Kidney (tissue), 13 donors: ENCODE measurements at regions not wholly inside any gene's neighbourhood (a gene's known extent, or its start where the extent isn't known, plus 50 kb on each side); places are given as distances from the start of the nearest gene placed in this dataset.
A peak's percentile ranks its signal among the peaks of the same experiment; 100 is the strongest.

Experiments
- DNase-seq, 5 donors: peaks; one replicate each; pipeline ENCODE4 v3.0.0-alpha.2; 2013 to 2020
- FAIRE-seq: peaks from 2 replicates; lab custom pipeline; 2012; peaks lifted over from hg19 to GRCh38; lab: Jason Lieb, UNC
- H3K27ac ChIP-seq, 2 donors: one replicate each; pipeline ENCODE4 v1.7.0; 2013; ENCODE audit warnings: low read depth in 2 of 2, low read length in 2 of 2, inconsistent platforms in 1 of 2
- H3K27me3 ChIP-seq: one replicate; pipeline ENCODE4 v1.7.1; 2013; ENCODE audit warnings: low read length, inconsistent platforms; ENCODE audit not compliant: control insufficient read depth, insufficient read depth
- H3K36me3 ChIP-seq, 3 donors: one replicate each; pipeline versions ENCODE4 v1.7.0 to v1.7.1; 2013; ENCODE audit warnings: low read length in 3 of 3, control low read depth in 1 of 3, inconsistent platforms in 1 of 3; ENCODE audit not compliant: insufficient read depth in 3 of 3, control insufficient read depth in 2 of 3
- H3K4me1 ChIP-seq, 3 donors: one replicate each; pipeline versions ENCODE4 v1.7.0 to v1.7.1; 2013; ENCODE audit warnings: low read length in 3 of 3, inconsistent platforms in 1 of 3, low read depth in 1 of 3; ENCODE audit not compliant: control insufficient read depth in 2 of 3, insufficient read depth in 2 of 3
- H3K4me3 ChIP-seq, 3 donors: one replicate each; pipeline versions ENCODE4 v1.7.0 to v1.8.1; 2013; ENCODE audit warnings: low read length in 3 of 3, control low read depth in 1 of 3, inconsistent platforms in 1 of 3
- H3K9ac ChIP-seq, 3 donors: one replicate each; pipeline versions ENCODE4 v1.7.0 to v1.7.1; 2013; ENCODE audit warnings: low read length in 3 of 3, control low read depth in 1 of 3, inconsistent platforms in 1 of 3
- H3K9me3 ChIP-seq, 3 donors: one replicate each; pipeline versions ENCODE4 v1.7.0 to v1.7.1; 2013; ENCODE audit warnings: low read length in 3 of 3, control low read depth in 1 of 3, inconsistent platforms in 1 of 3; ENCODE audit not compliant: control insufficient read depth in 2 of 3, insufficient read depth in 1 of 3
- intact Hi-C: fragments of 100-400 bp; cut with DNase I; formaldehyde crosslinking; loops from one replicate; pipeline ENCODE4 v1.11.1; 2022
- TF ChIP-seq, protein P1 (sequence below): IDR thresholded peaks from 3 replicates; pipeline ENCODE4 v1.5.1; 2012; ENCODE audit warnings: mild to moderate bottlenecking, moderate library complexity, borderline replicate concordance; ENCODE audit not compliant: insufficient read depth; ENCODE audit errors: extremely low read depth
- donor health status: control.
- donor health status: control.
- donor health status: control.
- donor health status: control.
- donor health status: control.
- donor health status: DM: yes; HTN: yes; CAD: no.
- donor health status: Normal renal cell carcinoma (clear cell type).

DNA sequence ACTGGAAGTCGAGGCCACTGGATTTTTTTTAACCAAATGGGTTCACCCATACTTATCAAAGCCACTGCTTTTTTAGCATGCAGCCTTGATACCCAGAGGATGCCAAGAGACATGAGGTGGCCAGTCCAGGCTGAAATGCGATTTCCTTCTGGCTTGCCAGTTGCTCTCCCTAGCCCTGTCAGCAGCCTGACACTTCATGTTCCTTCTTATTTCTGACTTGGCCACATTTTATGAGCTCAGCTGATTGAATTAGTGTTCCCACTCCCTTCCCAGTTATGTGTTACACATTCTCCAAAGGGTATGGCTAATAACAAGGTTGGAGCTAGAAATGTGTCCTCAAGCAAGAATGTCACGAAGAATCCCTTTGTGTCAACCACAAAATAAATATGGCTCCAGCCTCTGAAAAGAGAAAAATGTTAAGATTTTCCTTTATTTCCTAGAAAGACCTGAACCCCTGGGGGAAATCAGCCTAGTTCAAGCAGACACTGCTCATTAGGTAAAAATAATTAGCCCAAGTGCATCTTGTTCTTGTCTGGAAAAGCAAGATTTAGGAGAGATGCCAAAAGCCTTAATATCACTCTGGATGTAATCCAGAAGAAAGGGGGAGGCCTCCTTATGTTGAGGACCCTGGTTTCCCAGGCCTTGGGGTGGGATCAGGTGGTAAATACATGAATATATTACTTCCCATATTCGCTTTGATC, 121.7 kb upstream of the TACR1 start:
- no peak overlapping the region for H3K27ac ChIP-seq
- FAIRE-seq (no peak), DNase-seq (peak in 1 of 5 donors; percentile 13)
- H3K4me3 ChIP-seq = no peak overlapping the region
- intact Hi-C loops = no loop called here
- H3K4me1 ChIP-seq = no peaks in the 10 kb centered on the region
- TF ChIP-seq, protein P1, sequence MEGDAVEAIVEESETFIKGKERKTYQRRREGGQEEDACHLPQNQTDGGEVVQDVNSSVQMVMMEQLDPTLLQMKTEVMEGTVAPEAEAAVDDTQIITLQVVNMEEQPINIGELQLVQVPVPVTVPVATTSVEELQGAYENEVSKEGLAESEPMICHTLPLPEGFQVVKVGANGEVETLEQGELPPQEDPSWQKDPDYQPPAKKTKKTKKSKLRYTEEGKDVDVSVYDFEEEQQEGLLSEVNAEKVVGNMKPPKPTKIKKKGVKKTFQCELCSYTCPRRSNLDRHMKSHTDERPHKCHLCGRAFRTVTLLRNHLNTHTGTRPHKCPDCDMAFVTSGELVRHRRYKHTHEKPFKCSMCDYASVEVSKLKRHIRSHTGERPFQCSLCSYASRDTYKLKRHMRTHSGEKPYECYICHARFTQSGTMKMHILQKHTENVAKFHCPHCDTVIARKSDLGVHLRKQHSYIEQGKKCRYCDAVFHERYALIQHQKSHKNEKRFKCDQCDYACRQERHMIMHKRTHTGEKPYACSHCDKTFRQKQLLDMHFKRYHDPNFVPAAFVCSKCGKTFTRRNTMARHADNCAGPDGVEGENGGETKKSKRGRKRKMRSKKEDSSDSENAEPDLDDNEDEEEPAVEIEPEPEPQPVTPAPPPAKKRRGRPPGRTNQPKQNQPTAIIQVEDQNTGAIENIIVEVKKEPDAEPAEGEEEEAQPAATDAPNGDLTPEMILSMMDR = no peak
- H3K36me3 ChIP-seq = no peaks in the 10 kb centered on the region
- H3K9me3 ChIP-seq = no peaks in the 10 kb centered on the region
- H3K9ac ChIP-seq = no peak overlapping the region
- H3K27me3 ChIP-seq = no peaks in the 10 kb centered on the region

DNA sequence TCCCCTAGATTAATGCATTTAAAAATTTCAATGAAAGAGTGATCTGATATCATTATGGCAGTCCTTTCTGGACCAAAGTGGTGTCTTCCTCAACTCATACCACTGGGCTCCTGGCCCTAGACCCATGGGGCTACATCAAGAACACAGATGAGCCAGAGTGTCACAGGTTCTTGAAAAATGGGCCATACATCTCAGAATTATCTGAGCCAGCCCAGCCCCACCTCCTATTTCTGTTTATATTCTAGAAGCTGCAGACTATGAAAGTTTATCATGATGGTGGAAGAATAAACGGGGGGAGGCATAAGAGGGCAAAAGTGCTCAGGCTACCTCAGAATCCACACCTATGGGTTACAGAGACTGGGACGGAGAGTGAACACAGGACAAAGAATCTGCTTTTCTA, 120.6 kb upstream of the TACR1 start:
- Histone ChIP-seq H3K4me1 (no peaks in the 10 kb centered on the region), H3K4me3 (no peak overlapping the region), H3K27ac (no peak overlapping the region), H3K9ac (no peak overlapping the region), H3K27me3 (no peaks in the 10 kb centered on the region), H3K36me3 (no peaks in the 10 kb centered on the region), H3K9me3 (no peaks in the 10 kb centered on the region)
- TF ChIP-seq, protein P1 = no peak
- intact Hi-C loops = no loop called here
- no peak for DNase-seq
- FAIRE-seq = no peak

GRCh38 chr2:75317802-75318201, 118.5 kb upstream of the TACR1 start:
- Histone ChIP-seq H3K27me3 (no peaks in the 10 kb centered on the region), H3K4me3 (no peak overlapping the region), H3K9me3 (no peaks in the 10 kb centered on the region), H3K36me3 (no peaks in the 10 kb centered on the region), H3K27ac (no peak overlapping the region), H3K4me1 (no peaks in the 10 kb centered on the region), H3K9ac (no peak overlapping the region)
- FAIRE-seq = no peak
- no peak for DNase-seq
- TF ChIP-seq, protein P1 = no peak
- intact Hi-C loops = no loop called here

DNA sequence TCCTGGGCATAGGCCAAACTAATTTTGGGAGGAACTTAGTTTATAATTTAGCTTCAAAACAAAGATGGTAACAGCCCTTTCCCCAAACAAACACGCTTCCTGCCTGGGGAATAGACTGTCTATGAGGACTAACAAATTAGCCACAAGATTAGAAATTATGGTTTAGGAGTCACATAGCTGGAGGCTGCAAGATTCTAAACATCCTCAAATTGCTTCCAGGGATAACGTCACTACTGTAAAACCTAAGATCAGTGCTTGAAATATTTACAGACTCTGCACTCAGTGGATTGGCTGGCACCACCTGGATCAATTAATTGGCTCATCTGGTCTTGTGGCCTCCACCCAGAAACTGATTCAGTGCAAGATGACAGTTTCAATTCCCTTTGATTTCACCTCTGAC, 118.0 kb upstream of the TACR1 start:
- Histone ChIP-seq H3K4me1 (no peaks in the 10 kb centered on the region), H3K9me3 (no peaks in the 10 kb centered on the region), H3K9ac (no peak overlapping the region), H3K4me3 (no peak overlapping the region), H3K36me3 (no peaks in the 10 kb centered on the region), H3K27ac (no peak overlapping the region), H3K27me3 (no peaks in the 10 kb centered on the region)
- TF ChIP-seq, protein P1 = no peak
- DNase-seq = no peak
- no peak for FAIRE-seq
- intact Hi-C loops = no loop called here
